NCI-H748 treated with DMSO at 0.1 percent for 48 hours (cell line): ENCODE measurements at regions not wholly inside any gene's neighbourhood (a gene's known extent, or its start where the extent isn't known, plus 50 kb on each side); places are given as distances from the start of the nearest gene placed in this dataset.
A peak's percentile ranks its signal among the peaks of the same experiment; 100 is the strongest.

Experiments
- DNase-seq: peaks from one replicate; lab custom pipeline; 2025; lab: John Stamatoyannopoulos, UW

DNA sequence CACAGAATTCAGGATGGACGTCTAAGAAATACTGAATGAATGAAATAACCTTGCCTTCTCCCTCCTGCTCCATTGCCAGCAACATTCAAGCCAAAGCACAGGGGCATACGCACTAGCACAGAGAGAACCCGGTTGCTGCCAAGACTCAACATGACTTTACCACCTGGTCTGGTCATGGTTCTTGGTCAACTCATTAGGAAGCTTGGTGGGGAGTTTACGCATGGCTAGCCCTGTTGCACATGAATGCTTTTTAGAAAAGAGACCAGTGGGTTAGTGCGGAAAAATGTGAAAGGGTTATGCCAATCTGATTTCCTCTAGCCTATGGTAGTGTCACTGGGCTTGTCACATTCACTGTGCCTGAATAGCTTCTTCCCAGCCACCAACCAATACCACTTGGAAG is 187.6 kb upstream of the NEBL start:
- DNase-seq: no peak

DNA sequence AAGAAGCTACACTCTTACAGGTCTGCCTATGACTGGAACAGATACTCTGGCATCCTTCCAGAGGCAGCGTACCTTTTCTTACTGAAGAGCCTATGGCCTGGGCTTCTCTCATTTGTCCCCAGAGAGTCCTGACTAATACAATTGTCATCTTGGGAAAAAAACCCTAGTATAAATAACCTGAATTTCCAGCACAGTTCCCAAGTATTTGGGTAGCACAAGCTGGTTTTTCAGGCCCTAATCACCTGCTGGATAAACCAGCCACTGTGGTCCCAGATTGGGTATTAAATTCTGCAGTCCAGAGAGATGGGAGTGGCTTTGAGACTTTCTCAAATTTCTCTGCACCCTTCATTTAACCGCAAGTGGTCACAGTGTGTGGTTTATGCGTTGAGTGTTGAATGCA is 186.8 kb upstream of the NEBL start:
- DNase-seq: peak; percentile 4

DNA sequence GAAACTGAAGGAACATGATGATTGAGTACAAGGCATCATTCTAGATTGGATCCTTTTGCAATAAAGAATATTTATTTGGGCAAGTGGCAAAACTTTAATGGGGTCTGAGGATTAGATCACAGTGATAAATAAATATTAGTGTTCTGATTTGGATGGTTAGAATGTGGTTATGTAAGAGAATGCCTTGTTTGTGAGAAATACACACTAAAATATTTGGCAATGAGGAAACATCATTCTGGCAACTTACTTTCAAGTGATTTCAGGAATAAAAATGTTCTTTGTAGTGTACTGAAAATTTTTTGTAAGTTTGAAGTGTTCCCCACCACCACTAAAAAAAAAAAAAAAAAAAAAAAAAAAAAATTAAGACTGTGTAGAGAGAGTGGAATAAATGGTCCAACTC is 185.1 kb upstream of the NEBL start:
- no peak for DNase-seq

DNA sequence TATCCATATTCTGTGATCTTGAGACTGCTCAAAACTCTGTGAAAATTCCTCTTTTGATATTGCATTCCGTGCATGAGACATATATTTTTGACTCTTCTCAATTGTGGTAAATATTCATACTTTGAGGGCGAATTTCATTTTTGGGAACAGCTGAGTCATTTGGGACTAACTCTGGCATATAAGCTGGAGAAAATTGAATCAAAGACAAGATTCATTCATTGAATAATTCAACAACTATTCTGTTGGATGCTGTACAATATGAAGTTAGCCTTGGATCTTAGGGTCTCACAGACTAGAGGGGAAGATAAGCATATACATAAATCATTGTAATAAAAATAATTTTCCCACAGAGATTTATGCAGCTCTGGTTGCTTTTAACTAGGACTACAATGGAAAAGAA is 183.2 kb upstream of the NEBL start:
- DNase-seq: no peak

DNA sequence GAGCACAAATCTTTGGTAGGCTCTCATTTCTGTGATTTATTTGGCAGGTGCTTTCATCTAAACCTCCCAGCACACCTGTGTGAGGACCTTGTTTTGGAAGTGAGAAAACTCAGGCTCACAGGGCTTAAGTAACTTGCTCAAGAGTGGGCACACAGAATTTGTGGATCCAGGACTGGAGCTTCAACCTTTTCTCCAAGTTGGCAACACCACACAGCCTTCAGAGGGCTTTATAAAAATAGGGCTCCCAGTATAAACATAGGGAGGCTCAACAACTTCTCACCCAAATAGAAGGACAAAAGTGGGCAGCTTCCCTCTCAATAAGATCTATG is 182.2 kb upstream of the NEBL start:
- DNase-seq: no peak

DNA sequence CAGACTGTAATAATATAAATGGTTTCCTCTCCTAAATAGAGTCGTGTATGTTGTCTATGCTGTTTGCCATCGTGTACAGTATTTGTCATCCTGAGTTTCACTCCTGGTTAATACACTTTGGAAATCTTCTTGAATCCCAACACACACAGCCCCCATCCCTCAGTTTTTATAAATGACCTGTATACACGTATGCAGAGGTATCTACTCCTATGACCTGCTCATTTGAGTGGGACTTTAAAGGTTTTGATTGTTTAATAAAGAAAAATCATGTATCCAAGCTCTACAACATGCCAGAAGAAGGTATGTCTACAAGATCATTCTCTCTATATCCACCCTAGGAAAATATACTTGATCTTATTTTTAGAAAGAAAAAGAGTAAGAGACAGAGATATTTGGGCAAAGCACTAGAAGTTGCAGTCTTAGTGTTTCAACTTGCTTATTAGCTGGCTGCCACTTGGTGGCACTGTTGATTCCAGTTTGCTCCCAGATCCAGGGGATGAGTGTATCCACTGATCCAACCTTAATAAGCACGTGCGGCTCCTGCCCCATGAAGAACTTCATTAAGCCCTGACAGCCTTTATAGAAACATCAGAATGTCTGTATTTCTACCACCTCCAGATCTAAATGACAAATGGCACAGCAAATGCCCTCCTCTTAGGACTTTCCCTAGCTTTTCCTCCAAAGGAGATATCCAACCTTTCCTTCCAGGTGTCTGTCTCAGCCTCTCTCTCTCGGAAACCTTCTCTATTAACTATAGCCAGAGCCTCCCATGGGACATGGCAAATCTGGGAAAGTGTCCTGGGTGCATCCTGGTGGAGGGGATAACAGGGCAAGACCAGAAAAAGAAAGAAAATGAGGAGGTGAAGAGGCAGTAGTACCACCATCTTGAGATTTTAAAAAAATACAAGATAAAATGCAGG is 181.6 kb upstream of the NEBL start:
- DNase-seq: peak; percentile 60

DNA sequence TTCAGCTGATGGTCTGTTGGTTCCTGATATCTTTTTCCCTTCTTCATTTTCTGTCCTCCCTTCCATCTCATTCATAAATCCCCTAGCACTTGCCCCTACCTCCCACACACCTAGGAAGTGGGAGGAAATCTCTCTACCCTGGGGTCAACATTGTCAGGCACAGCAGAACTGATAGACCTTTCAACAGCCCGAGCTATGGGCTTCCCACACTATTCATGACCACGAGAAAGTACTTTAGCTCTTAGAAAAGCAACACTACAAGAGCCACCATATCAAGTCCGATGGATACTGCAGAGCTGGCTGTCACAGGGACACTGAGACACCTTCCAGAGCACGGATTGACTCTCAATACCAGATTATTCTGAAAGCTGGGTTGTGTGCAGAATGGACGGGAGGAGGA is 180.6 kb upstream of the NEBL start:
- DNase-seq: no peak

DNA sequence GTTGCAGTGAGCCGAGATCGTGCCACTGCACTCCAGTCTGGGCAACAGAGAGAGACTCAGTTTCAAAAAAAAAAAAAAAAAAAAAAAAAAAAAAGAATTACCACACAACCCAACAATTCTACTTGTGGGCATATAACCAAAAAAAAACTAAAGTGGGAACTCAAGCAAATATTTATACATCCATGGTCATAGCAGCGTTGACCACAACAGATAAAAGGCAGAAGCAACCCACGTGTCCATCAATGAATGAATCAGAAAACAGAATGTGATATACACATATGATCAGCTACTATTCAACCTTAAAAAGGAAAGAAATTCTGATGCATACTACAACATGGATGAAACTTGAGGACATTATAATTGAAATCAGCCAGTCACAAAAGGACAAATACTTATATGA is 179.3 kb upstream of the NEBL start:
- DNase-seq: no peak

DNA sequence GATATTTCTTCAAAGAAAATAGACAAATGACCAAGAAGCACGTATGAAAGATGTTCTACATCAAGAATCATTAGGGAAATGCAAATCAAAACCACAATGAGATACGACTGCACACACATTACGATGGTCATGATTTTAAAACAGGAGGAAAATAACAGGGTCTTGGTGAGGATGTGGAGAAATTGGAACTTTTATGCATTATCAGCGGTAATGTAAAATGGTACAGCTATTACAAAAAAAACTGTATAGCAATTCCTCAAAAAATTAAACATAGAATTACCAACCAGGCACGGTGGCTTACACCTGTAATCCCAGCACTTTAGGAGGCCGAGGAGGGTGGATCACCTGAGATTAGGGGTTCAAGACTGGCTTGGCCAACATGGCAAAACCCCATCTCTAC is 178.8 kb upstream of the NEBL start:
- DNase-seq: no peak

DNA sequence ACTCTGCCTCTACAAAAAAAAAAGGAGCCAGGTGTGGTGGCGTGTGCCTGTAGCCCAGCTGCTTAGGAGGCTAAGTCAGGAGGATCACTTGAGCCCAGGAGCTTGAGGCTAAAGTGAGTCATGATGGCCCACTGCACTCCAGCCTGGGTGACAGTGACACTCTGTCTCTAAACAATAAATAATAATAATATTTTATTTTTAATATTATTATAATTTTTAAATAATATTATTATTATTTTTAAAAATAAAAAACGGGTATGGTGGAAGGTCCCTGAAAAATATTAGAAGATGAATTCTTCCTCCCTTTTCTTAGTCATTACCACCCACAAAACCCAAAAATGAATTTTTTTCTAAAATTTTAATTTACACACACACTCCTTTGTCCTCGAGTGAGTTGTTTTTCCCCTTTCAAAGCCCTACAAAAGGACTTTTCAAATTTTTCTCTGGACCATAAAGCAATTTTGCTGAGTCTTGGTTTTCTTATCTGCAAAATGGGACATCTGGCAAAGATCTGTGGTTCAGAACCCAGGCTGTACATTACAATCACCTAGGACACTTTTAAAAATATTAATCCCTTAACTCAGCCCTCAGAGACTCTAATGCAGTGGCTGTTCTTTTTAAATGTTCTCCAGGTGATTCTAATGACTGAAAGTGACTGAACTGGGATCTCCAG is 174.0 kb upstream of the NEBL start:
- DNase-seq: no peak

DNA sequence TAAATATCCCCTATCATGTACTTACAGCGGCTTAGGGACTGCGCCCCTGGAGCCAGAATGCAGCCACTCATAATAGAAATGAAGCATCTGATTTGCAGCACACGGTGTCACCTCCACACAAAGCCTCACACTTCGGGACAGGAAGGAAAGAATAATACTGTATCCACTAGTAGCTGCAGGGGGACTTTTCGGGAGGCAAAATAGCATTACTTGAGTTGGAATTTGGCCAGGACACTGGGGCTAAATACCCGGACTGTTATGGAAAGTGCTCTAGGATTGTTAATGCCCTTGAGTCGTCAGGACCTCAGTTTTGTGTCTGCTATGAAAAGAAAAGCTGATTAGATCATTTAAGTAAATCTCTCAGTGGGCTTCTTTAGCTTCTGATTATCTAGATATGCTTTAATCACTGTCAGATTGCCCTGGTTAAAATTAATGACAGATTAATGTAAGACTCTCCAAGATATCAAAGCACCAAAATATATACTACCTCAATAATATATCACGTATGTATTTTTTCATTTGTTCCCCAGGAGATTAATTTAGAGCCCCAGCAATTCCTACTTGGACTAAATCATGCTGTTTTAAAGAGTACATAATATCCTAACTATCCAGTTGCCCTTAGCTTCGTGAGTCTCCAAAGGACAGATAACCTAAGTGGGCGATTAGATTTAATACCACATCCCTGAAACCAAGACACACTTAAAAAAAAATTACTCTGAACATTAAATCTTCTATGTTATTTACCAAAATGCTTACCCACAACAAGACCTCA is 173.0 kb upstream of the NEBL start:
- peak; percentile 44 for DNase-seq

DNA sequence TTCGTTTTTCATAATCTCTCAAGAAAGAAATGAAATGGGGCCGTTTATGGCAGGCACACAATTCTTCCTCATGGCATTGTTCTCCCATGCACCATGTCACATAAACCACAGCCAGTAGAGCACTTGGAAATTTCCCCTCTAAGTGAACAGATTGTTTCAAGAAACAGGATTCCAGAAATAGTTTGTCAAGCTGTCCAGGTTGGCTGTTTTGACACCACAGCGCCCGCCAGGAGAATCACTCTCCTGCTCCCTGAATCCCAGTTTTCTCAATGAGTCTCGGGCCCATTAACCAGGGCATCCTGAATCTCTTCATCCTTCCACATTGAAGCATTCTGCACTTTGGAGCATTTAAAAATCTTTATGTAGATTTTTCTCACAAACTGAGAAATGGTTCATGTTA is 172.2 kb upstream of the NEBL start:
- DNase-seq: no peak

DNA sequence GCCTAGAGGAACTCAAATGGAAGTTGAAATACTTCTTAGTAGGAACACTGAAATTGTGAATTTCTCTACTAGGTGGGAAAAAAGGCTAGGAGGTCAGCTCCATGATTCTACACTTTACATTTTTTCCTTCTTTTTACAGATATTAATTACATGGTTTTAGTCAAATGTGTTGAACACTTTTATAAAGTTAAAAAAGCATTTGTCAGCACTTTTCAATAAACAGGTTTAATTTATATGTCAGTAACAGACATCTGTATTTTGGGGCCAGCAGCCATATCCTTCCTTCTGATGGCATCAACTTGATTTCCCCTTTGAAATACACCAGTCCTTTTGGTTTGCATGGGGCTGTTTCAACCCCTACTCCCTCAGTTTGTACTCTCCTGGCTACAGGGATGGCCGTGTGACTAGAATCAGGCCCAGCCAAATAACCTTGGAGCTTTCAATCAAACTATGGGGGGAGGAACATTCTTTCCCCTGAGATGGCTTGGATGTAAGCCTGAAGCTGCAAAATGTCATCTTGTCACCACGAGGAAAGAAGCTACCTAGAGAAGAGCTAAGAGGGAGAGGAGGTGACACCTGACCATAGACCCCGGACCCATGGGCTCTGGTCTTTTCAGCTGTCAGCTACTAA is 171.0 kb upstream of the NEBL start:
- no peak for DNase-seq

DNA sequence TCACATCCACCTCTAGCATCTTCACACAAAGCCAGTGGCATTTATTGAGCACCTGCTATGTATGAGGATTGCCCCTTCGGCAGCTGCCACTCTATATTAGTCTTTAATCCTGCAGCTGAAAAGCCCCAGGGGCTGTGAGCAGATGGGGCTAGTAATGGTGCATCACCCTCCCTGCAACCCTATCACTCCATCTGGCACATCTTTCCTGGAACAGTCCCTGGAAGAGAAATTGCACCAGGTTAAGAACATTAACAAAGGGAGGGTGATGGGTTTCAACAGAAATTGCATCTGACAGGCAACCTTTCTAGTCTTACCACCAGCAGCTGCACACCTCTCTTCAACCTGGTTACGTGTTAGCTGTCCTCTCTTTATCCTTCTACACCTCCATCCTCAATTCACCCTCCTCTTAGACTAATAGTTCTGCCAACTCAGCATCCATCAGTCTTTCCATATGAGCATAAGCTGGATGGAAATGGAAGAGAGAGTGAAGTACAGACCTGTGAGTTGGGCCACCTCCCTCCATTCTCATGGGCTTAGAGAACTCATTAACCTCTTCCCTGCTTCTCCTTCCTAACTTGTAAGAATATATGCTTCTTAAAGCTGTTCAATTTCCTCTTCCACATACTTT is 168.6 kb upstream of the NEBL start:
- DNase-seq: no peak

DNA sequence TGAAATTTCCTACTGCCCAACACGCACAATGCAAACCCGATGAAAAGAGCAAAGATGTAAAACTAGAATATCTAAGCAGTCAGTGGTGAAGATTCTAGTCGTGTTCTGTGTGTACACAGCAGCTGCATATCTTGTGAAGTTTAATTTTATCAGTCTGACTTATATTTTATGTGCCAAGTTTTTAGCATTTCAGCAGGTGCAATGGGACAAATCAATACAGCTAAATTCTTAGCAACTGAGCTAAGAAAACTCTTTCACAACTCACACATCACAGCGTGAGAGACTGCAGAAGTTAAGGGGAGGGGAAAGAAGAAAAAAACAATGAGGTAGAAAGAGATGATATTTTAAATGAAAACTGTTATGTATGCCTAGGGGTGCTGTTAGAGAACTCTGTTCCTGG is 164.9 kb upstream of the NEBL start:
- no peak for DNase-seq

DNA sequence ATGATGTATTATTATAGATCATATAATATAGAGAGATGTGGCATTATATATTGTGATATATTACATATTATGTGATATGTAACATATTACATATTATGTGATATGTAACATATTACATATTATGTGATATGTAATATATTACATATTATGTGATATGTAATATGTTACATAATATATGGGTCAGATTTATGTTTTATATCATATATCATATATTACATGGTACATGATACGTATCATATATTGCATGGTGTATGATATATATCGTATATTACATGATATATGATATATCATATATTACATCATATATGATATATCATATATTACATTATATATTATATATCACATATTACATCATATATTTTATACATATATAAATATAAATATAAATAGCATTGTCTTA is 164.1 kb upstream of the NEBL start:
- no peak for DNase-seq

DNA sequence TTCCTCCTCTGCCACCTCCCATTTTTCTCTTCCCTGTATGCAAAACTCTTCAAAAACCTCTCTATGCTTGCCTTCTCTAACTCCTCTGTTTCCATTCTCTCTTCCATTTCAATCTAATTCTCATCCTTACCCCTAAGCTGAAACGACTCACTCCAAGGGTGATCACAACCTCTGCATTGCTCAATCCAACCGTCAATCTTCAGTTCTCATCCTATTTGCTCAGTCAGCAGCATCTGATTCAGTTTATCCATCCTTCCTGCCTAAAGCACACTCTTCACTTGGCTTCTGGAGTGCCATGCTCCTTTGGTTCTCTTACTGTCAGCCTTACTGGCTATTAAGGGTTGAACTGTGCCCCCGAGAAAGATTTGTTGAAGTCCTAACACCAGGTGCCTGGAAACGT is 163.5 kb upstream of the NEBL start:
- DNase-seq: no peak

DNA sequence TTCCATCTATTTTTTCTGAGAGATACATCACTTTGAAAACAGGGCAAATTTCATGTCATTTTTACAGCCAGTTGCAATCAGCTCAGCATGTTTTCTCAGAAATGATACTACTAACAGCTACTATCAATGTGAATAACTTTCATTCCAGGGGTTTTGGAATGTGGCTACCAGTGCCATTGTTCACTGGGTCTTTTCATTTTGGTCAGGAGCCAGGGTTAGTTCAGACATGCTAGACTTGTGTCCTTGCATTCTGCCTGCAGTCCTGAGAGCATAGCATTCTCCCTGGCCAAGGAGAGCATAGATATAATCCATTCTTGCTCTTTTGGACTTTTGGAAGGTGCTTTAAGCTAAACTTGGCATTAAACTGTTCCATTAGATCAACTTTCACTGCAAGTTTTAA is 160.9 kb upstream of the NEBL start:
- DNase-seq: no peak

DNA sequence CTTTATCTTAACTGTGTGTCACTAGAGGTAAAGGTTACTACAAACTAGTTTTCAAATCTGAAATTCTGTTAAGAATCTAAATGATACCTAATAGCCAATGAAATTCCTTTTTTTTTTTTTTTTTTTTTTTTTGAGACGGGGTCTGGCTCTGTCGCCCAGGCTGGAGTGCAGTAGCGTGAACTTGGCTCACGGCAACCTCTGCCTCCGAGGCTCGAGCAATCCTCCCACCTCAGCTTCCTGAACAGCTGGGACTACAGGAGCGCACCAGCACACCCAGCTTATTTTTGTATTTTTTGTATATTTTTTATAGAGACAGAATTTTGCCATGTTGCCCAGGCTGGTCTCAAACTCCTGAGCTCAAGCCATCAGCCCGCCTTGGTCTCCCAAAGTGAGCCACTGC is 160.3 kb upstream of the NEBL start:
- DNase-seq: no peak

DNA sequence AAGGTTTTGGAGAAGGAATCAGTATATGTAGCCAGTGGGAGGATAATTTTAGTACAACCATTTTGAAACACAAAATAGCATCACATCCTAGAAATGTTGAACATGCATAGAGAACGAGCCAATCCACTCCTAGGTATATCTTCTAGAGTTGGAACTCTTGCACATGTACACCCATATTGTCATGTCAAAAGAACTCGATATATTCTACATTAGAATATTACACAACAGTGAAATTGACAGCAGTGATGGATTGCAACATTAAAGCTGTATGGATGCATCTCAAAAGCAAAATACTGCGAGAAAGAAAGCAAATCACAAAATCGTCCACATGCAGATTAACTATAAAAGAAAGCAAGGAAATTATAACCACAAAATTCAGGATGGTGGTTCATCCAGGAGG is 159.3 kb upstream of the NEBL start:
- no peak for DNase-seq

DNA sequence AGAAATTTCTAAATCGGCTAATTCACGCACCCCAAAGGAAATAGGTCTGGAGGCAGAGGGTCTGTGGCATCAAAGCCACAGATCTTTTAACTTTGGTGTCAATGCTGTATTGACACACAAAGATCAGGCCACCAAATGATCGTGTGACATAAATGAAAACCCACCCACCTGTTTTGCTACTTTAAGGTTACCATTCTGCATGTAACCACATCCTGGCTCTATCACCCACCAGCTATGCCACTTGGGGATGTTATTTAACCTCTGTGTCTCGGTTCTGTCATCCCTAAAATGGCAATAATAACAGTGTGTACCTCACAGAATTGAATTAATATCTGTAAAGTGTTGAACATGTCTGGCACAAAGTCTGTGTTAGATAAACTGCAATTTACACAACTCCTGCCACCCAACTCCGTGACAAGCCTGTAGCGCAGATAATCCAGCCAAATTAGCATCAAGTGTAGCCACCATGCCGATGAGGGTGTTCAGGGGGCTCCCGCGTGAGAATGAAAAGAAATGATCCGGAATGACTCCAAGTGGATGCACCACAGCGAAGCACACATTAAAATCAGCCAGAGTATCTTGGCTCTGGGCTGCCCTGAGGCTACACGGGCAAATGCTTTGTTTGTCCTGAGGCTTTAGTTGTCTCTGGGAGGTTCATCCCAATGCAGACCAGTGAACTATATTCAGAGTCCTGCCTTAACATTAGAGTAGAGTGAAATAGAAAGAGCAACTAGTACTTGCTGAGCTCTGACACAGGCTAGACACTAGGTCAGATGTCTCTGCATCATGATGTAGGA is 158.4 kb upstream of the NEBL start:
- DNase-seq: no peak
